HG03378 (cell line): ENCODE measurements at regions not wholly inside any gene's neighbourhood (a gene's known extent, or its start where the extent isn't known, plus 50 kb on each side); places are given as distances from the start of the nearest gene placed in this dataset.

ENCODE experiments used
- ATAC-seq: cut with Tn5 transposase; IDR thresholded peaks from one replicate; pipeline ENCODE4 v1.9.1; 2021; ENCODE audit warnings: mild to moderate bottlenecking, moderate library complexity; ENCODE audit not compliant: unreplicated experiment

DNA sequence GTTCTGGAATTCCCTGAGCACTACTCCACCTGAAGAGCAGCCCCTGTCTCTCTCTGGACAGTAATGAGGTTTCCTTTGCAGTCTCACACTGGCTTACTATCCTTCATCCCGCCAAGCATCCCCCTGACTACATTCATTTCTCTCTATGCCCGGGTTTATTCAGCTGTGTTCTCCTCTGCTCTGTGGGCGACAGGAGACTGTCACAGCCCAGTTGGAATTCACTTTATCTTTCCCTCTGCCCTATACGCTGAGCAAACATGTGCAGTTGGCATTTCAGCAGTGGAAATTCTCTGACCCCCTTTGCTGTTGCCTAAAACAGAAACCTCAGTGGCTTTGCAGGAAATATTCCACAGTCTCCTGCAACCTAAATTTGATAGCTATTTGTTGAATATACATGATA, 83.5 kb upstream of the MAX start:
- ATAC-seq, result no peak

DNA sequence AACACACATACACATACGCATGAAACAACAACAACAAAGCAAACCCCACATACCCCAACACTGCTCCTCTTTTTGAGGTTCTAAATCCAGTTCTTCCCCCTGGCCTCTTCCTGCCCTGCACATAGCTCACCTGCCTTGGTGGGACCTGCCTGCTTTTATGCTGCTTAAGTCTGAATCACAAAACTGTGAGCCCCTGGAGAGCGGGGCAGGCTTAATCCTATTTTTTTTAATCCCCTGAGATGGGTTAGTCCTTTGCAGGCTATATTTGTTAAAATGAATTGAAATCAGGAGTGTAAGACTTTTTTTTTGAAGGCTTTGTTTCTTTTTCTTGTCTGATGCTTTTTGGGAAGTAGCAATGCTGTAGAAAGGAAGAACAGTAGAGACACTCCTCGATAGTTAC, 84.6 kb upstream of the MAX start:
- no peak for ATAC-seq

DNA sequence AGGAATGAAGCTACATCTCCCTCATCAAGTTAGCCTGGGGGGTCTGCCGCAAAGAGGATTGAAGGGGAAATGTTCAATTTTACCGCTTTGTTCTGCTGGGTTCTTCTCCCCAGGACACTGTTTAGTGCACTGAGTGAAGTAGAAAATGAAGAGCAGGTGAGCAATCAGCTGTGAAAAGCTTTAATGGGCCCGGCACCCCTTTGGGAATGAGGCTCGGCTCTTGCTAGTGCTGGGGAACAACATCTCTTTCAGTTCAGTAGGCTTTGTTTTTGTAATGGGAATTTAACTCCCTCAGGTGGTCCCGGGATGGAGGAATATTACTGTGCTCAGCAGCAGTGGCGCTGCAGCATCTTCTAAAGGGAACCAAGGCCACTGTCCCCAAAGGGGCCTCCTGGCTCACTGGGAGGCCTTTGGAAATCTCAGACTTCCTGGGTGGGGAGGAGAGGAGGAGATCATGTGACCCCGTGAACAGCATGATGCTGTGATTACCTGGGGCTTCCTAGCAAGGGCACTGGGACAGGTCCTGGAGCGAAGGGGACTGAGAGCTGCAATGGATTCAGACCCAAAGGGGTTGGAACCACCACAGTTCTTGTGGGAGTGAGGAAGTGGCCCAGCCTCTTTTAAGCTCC, 85.2 kb upstream of the MAX start:
- no peak for ATAC-seq

DNA sequence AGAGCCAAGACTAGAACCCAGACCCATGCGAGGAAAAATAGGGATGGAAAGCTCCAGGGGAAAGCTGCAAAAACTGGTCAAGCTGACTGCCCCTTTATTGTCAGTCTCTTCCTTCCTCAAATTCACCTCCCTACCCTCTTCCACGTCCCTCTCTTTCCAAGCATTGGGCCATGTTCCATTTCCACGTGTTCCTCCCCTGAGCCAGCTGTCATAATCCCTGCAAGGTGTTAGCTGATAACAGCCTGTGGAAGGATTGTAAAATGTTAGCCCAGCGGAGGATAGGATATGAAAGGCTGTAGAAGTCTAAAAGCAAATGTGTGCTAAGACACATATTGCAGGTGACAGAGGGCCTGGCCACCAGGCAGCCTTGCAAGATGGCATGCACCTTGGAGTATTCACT, 88.0 kb upstream of the MAX start:
- ATAC-seq, result no peak

DNA sequence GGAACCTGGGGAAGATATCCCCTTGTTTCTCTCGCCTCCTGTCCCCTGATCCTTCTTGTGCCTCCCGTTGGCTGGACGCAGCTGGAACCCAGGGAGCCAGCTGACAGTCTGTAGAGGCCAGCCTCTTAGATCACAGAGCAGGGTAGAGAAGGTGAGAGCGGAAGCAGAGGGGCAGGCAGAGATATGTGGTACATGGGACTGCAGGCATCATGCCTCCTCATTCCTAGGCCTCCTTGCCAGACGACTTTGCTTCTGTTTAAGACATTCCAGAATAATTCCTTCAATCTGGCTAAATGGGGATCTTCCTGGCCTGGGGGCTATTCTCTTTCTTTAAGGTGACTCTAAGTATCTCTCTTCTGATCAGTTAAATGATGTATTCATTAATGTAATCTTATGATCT, 89.4 kb upstream of the MAX start:
- no peak for ATAC-seq

DNA sequence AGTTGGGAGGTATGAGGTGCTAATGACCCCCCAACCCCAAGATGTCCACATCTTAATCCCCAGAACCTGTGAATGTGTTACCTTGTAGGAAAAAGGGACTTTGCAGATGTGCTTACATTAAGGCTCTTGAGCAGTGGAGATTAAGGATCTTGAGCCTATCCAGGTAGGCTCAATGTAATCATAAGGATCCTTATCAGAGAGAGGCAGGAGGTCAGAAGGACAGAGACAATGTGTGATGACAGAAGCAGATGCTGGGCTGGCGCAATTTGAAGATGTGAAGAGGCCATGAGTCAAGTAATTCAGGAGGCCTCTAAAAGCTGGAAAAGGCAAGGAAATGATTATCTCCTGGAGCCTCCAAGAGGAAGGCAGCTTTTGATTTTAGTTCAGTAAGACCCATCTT, 90.4 kb upstream of the MAX start:
- no peak for ATAC-seq

DNA sequence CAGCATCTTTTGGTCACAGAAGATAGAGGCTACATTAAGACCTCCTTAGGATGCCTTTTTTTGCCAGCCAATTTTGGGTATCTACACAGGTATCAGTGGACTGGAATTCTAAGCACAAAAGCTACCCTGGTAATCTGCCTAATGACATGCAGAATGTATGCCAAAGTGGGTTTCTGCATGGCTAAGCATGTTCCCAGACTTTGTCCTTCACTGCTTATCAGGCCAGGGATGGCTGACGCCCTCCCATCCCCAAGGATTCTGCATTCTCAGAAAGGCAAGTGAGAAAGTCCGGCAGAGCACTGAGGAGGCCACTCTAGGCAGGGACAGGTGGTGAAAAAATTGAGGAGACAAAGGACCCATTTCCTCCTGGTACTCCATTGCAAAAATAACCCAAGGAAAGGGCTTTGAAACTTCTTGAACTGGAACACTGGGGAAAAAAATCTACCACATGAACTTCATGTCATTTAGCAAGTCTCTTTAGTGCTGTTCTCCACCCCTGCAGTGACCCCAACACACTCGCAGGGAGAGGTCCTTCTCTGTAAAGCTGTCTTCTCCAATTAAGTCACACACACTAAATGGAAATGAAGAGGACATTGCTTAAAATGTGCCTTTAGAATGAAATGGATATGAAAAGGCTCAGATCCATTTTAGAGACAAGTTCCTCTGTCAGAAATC, 91.7 kb upstream of the MAX start:
- no peak for ATAC-seq

DNA sequence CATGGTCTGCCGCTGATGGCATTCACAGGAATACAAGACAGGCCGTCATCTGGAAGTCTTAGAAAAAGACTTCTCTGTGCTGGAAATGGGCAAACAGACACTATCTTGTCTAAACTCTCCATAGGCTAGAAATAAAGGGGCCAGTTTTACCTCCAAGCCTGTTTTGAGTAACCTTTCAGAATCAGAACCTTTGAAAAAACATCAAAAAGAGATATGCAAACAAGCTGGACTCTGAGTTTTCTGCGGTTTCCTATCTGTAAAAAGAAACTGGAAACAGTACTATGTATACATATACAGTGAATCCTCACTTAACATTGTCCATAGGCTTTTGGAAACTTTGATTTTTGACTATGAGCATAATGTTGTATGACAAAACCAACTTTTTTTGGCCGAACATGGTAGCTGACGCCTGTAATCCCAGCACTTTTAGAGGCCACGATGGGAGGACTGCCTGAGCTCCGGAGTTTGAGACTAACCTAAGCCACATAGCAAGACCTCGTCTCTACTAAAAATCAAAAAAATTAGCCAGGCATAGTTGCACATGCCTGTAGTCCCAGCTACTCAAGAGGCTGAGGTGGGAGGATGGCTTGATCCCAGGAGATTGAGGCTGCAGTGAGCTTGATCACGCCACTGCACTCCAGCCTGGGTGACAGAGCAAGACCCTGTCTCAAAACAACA, 92.9 kb upstream of the MAX start:
- ATAC-seq, result peak; percentile 86

DNA sequence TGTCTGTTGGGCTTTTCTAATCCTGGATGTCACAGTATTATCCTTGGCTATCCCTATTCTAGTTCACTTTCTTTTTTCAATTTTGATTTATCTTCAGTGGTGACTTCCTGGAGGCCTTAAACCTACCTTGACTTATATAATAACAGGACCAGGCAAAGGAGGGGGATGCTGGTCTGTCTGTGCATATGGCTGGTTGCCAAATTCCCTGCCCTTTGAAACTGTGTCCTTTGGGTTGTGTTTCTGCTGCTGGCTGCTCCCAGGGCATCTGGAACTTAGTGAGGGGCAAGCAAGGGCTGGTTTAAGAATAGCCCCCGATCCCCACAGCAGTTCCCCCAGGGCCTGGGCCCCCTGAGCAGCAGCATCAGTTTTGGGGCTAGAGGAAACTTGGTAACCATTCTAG, 96.0 kb upstream of the MAX start:
- ATAC-seq, result no peak

DNA sequence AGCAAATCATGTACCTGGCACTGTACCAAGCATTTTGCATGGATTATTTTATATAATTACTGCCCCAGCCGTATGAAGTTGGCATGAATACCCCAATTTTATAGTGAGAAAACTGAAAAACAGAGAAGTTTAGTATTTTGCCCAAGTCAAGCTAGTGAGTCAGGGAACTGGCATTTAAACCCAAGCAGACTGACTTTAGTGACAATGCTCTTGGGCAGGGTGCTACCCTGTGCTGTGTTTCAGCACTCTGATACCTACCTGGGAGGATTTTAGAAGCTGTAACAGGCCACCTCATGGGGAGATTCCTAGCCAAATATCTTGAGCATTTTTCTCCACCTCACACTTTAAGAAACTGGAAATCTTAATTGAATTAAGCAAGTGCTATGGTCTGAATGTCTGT, 98.1 kb upstream of the MAX start:
- ATAC-seq, result no peak

DNA sequence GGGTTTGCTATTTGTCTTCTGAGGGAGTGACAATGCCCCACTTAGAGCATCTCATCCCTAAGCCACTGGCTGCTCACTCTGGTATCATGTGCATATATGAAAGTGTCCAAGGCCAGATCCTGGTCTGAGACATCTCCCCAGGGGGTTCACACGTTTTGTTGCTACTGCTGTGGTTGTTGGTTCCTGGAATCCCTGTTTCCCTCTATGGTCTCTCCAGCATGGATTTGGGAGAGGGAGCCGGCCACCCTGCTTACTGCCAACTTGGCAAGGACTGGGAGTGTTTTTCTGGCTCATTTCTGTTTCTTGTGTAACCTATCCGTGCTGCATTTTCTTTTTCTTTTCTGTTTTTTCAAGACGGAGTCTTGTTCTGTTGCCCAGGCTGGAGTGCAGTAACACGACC, 101.3 kb upstream of the MAX start:
- ATAC-seq, result no peak

DNA sequence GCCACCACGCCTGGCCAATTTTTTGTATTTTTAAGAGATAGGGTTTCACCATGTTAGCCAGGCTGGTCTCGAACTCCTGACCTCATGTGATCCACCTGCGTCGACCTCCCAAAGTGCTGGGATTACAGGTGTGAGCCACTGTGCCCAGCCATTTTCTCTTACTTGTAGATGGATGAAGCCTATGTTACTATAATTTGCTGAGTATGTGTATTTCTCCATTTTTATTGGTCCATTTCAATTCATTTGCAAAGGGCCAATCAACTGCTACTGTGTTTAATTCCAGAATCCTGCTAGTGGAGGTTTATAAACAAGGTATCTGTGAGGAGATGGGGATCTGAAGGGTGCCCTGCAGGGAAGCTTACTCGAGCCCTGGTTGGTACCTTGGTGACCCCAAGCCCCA, 101.7 kb upstream of the MAX start:
- ATAC-seq, result no peak

DNA sequence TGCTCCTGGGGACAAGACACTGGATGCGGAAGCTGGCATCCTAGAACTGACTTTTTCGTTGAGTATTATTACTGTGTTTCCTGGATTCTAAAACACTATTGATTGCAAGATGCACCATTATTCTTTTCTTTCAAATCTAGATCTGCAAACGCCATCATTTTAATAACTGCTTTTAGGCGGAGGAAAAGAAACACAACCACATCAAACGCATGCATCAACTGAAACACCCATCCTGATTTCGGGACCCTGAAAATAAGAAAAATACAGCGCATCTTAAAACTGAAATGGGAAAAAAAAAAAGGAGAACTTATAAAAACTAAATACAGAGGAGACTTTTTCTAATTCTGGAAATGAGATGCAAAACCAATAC, 103.7 kb upstream of the MAX start:
- ATAC-seq, result no peak

DNA sequence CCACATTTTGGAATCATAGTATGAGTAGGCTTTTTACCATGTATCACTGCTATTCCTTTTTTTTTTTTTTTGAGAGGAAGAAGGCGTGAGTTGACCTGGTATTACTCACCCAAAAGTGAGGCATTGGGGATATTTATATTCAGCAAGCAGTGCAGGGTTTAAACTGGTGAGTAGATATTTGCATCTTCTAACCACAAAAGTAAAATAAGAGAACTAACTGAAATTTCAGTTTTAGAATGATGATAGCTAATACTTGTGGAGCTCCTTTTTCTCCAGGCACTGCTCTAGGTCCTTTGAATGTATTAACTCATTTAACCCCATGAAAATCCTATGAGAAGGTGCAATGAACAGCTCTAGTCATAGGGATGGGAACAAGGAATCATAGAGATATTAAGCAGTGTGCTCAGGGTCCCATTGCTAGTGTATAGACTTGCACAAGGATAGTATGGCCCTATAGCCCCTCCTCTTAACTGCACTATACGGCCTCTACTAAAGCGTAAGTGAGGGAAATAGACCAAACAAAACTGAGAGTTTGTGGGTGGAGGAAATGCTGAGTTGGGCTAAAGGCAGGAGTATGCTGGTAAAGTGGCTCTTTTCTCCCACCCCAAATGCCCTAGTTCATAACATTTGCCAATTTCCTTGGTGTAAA, 104.3 kb upstream of the MAX start:
- peak; percentile 73 for ATAC-seq

DNA sequence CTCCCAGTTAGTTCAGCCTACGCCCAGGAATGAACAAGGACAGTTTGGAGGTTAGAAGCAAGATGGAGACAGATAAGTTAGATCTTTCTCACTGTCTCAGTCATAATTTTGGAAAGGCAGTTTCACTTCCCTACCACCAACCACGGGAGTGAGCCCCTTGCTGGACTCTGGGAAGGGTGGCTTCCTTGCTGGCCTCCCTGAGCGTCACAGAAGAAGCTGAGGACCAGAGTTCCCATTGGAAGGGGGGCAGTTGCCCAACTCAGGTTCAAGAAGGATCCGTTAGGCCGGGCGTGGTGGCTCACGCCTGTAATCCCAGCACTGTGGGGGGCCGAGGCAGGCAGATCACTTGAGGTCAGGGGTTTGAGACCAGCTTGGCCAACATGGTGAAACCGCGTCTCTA, 106.2 kb upstream of the MAX start:
- no peak for ATAC-seq

DNA sequence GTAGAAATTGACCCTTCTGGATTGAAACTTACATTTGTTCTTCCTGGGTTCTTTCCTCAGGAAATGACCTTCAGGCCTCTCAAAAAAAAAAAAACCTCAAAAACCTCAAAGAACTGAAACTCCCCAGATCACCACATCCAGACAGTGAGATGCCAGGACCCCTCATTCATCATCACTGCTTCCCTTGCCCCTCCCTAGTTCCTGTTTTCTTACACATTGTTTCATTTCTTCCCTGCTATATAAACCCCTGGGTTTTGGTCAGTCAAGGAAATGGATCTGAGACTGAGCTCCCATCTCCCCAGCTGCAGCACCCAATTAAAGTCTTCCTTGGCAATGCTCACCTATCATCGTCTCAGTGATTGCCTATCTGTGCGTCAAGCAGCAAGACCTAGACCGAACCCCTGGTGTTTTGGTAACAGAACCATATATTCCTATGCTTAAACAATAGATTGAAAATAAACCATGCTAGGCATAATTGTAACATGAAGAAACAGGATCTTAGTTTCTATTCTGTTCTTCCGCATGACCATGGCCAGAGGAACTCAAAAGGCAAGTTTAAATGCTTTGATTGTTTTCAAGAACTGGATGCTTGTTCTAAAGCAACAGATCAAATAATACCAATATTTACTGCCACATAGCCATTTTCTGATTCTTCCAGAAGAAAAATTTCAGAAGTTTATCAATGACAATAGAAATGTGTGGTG, 108.0 kb upstream of the MAX start:
- ATAC-seq, result no peak

DNA sequence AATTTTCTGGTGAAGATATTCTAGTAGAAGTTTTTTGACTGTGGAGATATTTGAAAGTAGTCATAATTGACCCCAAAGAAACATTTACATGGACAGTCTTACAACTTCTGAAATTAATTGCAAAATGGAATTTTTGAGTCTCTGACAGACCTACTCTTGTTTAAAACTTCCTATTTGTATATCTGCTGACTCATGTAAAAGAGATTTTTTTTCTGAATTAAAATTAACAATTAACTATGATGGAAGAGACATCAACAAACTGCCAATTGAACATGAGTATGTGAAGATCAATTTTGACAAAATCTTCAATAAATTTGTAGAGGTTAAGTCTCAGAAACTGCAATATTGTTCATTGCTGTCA, 108.5 kb upstream of the MAX start:
- ATAC-seq, result no peak

DNA sequence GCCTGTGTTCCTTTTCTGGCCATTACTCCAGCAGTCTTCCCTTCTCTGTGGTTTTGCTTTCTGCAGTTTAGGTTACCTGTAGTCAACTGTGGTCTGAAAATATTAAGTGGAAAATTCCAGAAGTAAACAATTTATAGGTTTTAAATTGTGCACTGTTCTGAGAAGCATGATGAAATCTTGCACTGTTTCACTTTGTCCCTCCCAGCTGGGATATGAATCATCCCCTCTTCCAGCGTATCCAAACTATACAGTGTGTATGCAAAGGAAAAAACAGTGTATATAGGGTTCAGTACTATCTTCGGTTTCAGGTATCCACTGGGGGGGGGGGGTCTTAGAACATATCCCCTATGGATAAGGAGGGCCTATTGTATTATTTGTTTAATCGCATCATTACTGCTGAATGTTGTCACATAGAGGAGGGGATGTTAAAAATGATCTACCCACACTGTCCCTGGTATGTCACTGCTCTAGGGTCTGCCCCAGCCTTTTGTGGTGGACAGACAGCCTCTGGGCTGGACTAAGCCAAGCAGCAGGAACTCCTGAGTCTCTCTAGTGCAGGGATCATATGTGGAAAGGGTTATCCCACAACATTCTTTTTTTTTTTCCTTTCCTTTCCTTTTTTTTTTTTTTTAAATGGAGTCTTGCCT, 109.1 kb upstream of the MAX start:
- no peak for ATAC-seq

DNA sequence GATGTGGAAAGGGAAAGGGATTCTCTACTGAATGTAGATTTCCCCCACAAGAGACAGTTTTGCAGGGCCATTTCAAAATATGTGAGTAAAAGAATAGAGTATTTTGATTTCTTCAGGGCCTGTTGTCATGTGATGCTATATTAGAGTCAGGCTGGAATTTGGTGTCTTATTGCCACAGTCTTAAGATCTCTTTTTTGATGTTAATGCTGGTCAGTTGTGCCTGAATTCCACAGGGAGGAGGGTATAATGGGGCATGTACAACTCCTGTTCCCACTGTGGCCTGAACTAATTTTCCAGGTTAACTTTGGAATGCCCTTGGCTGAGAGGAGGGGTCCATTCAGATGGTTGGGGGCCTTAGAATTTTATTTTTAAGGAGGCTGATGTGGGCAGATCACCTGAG, 111.0 kb upstream of the MAX start:
- no peak for ATAC-seq

DNA sequence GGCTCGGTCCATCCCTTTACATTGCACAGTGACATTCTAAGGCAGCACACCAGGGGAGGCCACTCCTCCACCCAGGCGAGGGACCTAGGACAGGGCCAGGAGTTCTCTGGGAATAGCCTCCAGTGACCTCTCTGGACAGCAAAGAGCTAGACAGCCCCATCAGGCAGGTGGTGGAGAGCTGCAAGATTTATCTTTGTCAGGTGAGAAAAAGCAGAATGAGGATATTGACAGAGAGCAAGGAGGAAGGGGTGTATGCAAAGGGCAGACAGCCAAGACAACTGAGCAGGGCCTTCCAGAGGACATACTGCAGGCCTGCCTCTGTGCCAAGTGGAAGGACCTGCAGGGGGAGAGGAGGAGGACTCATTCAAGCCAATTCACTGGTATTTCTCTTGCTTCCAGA, 112.4 kb upstream of the MAX start:
- ATAC-seq, result no peak

DNA sequence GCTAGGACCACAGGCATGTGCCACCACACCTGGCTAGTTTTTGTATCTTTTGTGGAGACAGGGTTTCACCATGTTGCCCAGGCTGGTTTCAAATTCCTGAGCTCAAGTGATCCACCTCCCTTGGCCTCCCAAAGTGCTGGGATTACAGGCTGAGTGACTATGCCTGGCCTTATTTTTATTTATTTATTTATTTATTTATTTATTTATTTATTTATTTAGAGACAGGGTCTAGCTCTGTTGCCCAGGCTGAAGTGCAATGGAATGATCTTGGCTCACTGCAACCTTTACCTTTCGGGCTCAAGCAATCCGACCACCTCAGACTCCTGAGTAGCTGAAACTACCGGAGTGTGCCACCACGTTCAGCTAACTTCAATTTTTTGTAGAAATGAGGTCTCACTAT, 117.0 kb upstream of the MAX start:
- ATAC-seq, result no peak
